IPS DF 4.7 (cell line): ENCODE measurements at regions not wholly inside any gene's neighbourhood (a gene's known extent, or its start where the extent isn't known, plus 50 kb on each side); places are given as distances from the start of the nearest gene placed in this dataset.

Experiments
- DNase-seq: peaks from one replicate; pipeline ENCODE4 v3.0.0-alpha.2; 2013; ENCODE audit warnings: low spot score; ENCODE audit errors: extremely low read depth

DNA sequence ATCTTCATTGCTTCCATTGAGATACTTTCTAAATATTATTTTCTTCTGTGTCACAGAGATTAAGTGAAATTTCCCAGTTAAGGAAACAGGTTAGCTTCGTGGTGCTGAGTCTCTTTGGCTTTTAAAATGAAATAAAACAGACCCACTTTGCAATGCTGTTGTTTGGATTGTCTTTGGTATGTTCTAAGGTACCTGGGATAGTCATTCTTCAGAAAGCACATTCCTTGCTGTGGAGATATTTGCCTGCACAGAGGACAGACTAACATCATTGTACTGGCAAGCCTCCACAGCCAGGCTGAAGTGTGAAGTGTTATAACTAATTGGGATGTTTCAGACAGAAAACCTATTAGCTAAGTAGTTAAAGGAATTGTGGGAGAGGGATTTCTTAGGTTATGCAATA lies 148.8 kb upstream of the EPHA7 start:
- no peak for DNase-seq

- DNase-seq: no peak
Measured at GRCh38 chr6:93567164-93567563, 147.8 kb upstream of the EPHA7 start.

DNA sequence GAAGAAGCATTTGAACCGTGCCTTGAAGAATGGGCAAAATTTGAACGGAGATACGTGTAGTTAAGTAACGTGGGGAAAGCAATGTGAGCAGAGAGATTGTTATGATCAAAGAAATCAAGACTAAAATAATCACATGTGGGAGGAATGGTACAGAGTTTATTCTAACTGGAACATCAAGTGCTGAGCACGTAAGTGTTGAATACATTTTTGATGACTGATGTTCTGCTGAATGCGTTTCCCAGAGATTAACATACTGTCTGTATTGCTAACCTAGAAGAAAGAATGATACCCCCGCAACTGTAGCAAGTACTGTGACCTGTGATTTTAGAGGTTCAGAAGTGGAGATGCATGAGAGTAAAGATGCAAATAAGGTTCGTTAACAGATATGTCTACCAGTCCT lies 146.9 kb upstream of the EPHA7 start:
- no peak for DNase-seq

GRCh38 chr6:93562582-93562981 lies 143.2 kb upstream of the EPHA7 start:
- no peak for DNase-seq

GRCh38 chr6:93555292-93555691 lies 135.9 kb upstream of the EPHA7 start:
- no peak for DNase-seq

DNA sequence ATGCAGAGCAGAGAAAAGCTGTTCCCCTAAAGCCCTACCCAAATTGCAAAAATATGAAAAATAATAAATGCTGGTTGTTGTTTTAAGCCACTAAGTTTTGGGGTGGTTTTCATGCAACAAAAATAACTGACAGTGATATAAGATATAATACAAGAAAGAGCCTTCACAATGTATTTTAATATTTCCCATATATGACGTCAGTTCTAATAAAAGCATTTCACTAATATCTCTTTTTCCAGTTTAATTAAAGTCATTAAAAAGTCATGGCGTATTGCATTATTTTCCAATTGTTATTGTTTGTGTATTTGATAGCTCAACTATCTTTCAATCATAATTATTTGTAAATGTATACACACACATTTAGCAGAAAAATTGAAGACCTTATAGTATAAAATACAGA lies 134.7 kb upstream of the EPHA7 start:
- DNase-seq: no peak

DNA sequence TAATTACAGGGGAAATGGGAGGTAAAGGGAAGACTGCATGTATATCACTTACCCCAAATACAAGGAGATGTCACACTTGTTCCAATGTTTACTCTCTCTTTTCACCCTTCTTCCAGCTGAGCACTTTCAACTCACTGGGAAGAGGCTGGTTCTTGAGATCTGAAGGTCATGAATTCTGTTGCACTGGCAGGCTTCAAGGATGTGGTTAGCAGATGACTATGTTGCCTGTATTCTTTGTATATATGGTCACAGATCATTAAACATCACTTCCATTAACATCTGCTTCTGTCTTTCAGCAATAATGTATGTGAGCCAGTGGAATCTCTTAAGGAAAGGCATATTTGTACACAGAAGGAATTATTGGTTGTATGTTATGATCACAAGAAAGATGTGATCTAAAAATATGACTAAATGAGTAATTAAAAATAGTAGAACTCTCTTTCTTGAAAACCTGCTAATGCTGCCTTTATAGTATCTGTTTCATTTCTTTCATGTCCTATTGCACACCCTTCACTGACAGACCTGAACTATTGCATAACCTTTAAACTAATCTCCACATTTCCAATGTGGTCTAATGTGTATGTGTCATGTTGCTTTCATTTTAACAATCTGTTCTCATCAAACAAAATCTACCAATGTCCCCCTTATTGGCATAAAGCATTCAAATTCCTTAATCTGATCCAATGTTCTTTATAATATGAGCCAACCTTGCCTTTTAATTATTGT lies 131.4 kb upstream of the EPHA7 start:
- DNase-seq: no peak

DNA sequence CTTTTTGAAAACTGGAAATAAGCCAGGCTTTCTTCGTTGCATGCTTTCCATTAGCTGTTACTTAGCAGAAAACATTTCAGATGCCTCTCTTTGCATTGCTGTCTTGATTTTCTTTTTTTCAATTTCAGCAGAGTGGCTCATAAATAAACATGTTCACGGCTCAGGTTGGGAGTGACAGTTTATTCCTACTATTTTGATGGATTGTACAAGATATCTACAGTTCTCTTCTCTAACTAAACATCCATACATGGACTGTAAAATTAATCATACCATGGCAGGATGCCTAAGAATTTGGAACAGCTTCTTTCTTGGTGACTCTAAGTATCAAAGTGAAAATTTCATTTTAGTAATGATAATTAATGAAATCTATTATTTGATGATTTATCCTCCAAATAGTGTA lies 130.5 kb upstream of the EPHA7 start:
- DNase-seq: no peak

DNA sequence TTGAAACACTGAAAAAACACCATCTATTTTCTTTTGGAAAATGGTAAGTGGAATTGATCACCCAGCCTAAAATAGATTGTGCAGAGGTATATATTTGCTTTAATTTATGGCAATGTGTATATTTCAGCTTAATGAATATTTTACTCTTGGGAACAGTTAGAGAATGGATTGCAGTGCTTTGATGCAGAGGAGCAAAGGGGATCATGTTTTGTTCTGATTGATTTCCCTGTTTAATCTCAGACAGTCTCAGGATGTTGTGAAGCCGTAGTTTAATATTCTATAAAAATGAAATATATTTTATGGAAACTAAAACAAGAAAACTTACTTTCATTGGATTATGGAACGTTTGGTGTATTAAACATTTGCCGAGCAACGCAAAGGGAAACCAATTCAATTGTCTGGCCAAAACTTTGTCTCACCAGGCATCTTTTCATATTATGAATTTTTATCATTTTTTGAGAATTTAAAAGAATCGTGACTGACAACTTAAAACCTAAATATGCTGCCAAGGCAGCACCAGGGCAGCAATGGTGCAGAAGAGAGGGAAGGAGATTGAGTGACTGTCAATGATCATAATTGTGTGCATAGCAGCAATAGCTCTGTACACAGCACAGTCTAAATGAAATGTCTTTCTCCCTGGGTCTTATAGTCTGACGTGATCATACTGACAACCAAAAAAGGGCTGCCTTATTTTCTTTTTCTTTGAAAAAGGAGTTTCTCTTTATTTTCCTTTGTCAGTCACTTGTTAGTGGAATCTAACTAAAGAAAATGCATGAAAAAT lies 105.5 kb upstream of the EPHA7 start:
- no peak for DNase-seq

GRCh38 chr6:93523365-93523764 lies 104.0 kb upstream of the EPHA7 start:
- DNase-seq: no peak

DNA sequence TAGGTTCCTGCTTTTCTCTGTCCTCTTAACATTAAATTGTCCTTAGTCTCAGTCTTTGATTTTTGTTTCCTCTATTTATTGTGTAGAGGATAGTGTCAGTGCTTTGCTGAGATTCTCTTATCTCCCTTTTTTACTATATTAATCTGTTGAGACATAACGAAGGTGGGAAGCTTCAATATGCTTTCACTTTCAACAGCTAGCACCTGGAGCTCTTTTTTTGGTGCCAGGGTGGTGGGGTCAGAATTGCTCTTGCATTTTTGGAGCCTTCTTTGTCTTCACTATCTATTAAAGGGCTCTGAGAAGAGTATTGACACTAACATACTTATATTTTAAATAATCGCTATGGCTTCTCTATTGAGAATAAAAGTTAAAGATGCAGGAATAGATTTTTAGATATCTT lies 97.1 kb upstream of the EPHA7 start:
- DNase-seq: no peak

DNA sequence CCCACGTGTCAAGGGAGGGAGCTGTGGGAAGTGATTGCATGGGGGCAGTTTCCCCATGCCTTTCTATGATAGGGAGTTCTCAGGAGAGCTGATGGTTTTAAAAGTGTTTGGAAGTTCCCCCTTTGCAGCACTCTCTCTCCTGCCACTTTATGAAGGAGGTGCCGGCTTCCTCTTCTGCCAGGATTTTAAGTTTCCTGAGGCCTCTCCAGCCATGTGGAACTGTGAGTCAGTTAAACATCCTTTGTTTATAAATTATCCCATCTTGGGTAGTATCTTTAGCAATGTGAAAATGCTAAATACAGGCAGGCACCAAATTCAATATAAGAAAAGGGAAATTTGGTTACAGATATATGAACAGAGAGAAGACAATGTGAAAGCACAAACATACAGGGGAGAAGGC lies 96.4 kb upstream of the EPHA7 start:
- DNase-seq: no peak

DNA sequence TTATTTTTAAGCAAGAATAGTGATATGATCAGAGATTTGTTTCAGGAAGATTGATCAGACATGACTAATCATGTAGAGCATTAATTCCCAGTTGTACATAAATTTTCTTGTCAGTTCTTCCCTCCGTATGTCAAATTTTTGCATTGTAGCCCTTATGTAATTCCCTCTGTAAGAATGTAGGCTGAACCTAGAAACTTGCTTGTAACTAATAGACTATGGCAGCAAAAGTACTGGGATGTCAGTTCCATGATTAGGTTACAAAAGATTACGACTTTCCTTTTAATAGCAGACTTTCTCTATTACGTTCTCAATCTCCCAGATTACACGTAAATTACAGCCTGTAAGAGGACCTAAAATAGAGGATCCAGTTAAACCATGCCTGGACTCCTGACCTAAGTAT lies 79.4 kb upstream of the EPHA7 start:
- DNase-seq: no peak

GRCh38 chr6:93496548-93496947 lies 77.2 kb upstream of the EPHA7 start:
- no peak for DNase-seq

DNA sequence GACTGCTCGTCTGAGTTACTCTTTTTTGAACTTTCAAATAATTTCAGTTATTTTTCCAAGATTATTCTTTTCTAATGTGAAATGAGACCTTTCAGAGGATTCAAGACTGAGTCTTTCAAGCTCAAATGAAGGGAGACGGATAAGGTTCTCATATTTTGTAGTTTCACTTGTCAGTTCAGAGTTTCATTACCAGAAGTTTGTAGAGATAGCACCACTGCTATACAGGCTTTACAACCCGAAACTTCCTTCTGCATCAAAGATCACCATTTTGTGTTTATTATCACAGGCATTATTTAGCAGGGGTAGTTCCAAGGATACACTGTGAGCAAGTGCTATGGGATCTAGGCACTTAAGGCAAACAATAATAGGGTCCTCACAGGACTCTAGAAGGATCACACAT lies 74.7 kb upstream of the EPHA7 start:
- no peak for DNase-seq

GRCh38 chr6:93474733-93475179 lies 55.4 kb upstream of the EPHA7 start:
- no peak for DNase-seq

DNA sequence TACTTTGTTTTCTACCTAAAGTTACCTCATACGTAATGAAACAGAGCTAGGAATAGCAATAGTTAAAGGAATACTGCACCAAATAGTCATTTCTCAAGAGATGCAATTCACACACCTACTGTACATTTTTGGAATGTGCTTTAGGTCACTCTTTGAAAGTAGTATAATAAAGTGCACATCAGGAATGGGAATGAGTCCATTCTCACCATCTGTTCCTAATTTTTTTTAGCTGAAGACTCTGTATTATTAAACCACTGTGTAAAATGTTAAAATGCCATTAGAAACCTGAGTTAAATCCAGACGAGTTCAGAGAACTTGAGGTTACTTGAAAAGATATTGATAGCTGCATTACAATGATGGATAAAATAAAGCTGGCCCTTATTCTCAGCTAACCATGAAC lies 51.9 kb upstream of the EPHA7 start:
- DNase-seq: no peak
